ENCODE measurements at regions not wholly inside any gene's neighbourhood (a gene's known extent, or its start where the extent isn't known, plus 50 kb on each side); places are given as distances from the start of the nearest gene placed in this dataset.
A peak's percentile ranks its signal among the peaks of the same experiment; 100 is the strongest.

DNA sequence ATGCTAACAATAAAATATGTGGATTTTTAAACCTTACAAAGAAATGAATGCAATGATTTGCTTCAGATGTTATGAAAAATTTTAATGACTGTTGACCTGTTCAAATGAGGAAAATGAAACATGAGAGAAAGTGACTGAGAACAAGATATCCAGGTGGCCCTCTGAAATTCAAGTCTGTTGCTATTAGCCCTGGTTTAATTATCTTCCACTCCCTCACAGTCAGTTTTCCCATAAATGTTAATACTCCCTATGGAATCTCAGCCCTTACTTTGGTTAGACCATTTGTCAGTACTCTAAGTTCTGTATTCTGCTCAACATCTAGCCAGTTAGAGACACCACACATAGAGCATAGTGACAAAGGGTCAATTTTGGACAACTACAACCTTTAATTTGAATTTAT, 327.8 kb downstream of the PDGFC start:
- no peak for DNase-seq

DNA sequence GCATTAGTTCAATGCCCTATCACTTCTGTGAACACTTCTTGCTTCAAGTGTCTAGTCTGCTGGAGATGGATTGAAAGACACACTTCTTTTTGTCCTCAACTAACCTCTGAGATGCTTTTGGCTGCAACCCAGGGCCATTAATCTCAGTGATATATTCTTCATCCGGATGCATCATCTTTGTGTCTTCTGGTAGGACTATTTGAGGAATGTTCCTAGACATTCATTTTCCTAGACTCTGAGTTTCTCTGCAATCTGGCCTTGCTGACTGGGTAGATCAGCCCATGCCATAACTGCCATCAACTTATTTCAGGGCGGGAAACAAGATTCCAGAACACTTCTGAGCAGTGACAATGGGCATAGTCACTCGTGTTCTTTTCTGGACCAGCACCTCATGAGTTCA, 329.4 kb downstream of the PDGFC start:
- no peak for DNase-seq

DNA sequence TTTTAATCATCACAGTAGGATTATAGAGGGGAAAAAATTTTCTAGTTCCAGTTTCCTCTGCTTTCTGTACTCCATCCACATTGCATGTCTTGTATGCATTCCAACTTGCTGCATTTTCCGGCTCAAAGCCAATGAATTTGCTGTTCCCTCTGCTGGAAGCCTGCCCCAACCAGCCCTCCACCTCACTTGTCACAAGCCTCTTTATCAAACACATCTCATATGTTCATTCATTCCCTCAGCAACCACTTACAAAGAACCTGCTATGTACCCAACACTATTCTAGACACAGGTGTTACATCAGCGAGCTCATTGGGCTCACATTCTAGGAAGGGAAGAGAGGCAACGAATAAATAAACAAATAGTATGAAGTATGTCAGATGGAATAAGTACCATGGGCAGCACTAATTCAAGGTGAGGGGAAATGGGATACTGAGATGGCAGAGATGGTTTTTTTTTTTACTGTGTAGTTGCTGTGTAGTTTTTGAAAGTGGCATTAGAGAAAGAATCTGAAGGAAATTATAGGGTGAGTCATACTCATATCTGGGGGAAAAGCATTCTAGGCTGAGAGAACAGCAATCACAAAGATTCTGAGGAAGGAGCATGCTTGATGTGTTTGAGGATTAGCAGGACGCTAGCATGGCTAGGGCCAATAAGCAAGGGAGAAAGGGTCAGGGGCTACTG, 332.5 kb downstream of the PDGFC start:
- DNase-seq, result no peak

DNA sequence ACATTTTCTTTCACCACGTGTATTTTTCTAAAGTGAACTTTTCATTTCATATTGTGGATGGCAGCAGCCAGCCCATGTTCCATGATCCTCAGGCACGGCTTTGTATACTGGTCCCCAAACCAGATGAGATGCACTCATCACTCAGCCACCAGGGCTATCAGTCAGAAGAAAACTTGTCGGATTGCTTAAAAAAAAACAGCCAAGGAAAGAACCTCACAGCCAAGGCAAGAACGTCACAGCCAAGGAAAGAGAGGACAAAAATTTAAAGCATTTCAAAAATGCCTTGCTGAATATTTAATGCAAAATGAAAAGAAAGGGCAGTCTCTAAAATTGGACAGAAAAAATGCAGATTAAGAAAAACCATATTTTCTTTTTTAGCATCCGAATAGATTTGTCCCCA, 333.3 kb downstream of the PDGFC start:
- no peak for DNase-seq

DNA sequence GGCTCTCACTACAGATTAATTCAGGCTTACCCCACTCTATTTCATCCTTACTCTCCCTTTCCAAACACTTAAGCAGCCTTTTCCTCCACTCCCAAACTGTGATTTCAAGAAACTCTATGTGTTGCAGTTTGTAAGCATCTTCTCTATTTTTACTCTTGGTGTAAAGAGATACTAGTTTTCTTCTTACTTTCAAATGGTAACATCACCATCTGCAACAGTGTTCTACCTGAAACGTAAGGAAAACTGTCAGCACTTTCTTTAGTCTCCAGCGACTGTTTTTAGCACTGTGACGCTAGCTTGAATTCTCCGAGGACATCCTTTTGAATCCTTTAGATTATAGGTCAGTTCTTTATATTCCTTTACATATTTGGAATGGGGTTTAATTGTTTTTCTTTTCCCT, 335.2 kb downstream of the PDGFC start:
- no peak for DNase-seq

DNA sequence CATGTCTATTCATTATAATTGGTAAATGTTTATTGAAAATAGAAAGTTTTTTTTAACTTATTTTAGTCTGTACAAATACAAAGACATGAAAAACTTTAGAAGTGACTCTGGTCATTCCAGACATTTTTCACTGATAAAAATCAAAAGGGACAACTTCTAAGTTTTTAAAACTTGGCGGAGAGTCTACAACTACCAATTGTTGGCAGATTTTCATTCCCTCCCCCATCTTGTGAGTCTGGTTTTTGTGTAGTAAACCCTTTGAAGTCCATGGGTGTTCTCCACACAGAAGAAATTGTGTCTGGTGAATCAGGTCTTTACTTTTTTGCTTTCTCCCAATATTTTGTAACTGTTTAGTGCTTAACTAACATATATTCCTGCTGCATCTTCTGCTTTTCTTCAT, 336.5 kb downstream of the PDGFC start:
- no peak for DNase-seq

DNA sequence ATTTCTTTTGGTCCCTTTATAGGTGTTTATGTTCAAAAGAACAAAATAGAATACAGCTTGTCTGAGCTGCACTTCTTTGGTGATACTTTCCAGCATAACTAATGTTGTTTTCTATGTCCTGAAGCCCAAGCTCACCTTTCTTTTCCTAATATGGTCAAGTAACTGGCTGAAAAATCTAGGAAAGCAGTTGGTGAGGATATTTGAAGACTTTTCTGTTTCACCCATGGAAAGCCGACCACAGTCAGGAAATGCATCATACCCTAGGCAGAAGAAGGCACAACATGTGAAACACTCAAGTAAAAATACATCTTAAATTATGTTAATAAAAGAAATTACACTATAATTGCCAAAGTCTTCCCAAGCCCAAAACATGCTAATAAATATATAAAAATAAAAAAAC, 337.0 kb downstream of the PDGFC start:
- DNase-seq, result no peak

DNA sequence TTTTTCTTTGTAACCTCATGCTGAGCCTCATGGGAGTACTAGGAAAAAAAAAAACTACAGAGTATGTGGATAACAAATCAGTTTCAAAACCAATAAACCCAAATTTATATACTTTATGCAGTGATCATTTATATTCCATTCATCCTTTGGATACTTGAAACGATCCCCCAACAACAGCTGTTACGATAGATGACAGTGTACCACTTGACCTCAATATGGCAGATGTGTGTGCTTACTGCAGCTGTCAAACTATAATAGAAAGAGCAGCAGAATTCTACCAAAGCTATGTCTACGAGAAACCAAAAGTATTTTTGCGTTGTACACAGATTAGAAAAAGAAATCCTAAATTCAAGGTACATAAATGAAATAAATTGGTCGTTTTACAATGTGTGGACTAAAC, 337.8 kb downstream of the PDGFC start:
- DNase-seq, result no peak

GRCh38 chr4:156628858-156629257, 342.7 kb downstream of the PDGFC start:
- DNase-seq, result no peak

- DNase-seq, result no peak
These were observed 348.2 kb downstream of the PDGFC start for GRCh38 chr4:156623376-156623775.

GRCh38 chr4:156620786-156621185, 350.8 kb downstream of the PDGFC start:
- no peak for DNase-seq

DNA sequence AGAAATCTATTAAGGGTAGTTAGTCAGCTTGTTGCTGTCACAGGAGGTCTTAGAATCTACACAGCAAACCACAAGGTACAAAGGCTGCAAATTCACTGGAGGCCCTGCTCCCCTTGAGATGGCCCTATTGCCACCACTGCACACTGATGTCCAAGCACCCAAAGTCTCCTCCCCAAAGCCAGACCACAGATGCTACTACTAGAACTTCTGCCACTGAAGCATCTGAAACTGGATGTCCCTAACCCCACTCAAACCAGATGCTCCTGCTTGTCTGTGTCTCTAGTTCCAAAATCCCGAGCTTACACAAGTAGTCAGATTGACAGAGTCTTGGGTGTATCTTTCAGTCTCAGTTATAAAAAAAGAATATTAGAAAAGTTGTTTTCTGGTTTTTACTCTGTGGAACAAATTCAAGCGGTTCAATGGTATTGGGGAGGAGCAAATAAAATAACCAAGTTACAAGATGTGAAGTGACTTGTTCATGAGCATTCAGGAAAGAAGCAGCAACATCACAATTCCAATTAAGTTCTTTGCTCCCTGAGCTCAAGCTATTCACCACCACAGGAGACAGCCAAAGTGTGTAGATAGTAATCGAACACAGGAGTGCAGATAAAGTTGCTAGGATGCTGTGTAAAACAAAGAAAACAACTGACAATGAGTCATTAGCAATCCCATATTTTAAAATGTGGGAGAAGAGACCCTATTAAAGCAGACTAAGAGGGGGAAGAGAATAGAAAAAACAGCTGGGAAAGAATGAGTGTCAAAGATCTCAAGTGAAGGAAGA, 352.3 kb downstream of the PDGFC start:
- DNase-seq, result no peak

DNA sequence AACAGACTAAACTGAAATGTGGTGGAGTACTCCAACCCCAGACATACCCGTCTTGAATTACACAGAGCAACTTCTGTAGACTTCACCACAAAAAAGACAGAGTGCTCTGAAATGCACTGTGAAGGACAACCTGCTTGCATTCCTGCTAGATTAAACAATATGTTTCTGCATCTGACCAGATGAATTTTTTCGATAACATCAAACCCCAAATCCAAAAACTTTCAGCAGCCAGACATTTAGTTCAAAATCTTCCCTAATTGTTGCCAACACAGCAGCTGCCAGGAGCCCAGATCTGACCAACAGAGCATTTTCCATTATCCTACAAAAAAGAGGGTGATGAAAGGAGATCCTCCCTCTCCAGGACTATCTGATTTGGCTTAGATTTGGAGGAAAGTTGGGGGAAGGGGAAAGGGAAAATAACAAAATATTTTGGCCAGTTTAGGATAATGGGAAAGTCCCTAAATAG, 356.5 kb downstream of the PDGFC start:
- DNase-seq, result no peak

- no peak for DNase-seq
These were observed 357.1 kb downstream of the PDGFC start for GRCh38 chr4:156614536-156614935.

DNA sequence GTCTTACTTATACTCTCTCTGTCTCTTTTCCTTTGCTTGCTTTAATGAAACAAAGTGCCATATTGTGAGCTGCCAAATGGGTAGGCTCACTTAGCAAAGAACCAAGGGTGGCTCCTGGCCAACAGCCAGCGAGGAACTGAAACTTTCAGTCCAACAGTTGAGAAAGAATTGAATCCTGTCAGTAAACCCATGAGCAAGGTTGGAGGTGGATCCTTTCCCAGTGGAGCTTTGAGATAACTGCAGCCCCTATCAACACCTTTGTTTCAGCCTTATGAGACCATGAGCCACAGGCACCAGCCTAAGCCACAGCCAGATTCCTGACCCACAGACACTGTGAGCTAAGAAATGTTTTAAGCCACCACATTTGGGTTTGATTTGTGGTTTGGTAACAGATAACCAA, 362.2 kb downstream of the PDGFC start:
- no peak for DNase-seq

DNA sequence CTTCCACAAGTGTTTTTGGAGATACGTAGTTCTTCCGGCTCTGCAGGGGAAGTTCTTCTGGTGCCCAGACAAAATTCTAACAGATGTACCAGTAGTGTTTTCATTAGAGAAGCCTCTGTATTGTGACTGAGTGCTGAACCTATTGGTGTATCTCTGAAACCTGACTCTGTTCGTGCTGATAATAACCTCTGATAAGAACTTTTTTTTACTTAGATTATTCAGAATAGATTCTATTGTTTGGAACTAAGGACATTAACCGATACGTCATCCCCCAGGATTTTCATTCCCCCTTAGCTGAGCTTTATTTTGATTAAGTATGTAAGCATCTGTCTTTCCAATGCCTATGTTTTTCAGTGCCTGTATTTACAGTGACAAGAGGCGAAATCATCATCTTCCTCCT, 362.9 kb downstream of the PDGFC start:
- DNase-seq, result no peak

- DNase-seq, result no peak
These were observed 364.1 kb downstream of the PDGFC start for GRCh38 chr4:156607478-156607857.

DNA sequence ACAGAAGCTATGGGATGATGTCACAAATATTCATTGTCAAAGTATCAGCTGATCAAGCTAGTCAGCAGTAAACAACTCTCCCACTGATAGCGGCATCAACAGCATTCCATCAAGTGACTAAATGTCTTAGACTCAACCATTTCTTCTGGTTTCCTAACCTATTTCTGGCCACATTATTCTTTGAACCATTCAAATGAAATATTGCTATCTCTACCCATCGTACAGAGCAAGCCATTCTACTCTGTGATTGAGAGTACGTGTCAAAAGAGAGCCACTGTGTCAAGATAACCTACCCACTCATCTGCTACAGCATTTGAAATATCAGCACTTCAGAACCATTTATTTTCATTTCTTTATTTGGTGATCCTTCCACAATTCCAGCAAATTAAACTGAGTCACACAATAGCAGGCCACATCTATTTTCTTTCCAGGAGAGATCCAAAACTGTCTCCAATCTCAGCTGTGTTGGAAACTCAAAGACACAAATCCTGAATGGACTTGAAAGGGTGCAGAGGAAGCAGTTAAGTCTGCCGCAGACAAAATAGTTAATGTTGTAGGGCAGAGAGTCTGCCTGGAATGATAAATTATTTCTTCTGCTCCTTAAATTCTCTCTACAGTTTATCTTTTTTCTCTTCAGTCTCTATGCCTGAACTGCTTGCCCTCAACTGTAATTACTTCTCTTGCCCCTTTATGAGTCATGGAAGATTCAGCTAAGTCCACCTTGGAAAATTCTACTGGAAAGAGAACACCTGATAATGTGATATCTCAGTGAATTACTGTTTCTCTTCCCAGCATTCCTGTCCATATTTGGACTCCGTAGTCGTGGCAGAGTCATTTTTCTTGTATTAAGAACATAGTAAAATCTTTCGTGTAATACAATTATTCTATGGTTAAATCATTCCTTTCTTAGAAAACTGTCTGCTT, 364.8 kb downstream of the PDGFC start:
- DNase-seq, result no peak

GRCh38 chr4:156598138-156598681, 373.4 kb downstream of the PDGFC start:
- no peak for DNase-seq

DNA sequence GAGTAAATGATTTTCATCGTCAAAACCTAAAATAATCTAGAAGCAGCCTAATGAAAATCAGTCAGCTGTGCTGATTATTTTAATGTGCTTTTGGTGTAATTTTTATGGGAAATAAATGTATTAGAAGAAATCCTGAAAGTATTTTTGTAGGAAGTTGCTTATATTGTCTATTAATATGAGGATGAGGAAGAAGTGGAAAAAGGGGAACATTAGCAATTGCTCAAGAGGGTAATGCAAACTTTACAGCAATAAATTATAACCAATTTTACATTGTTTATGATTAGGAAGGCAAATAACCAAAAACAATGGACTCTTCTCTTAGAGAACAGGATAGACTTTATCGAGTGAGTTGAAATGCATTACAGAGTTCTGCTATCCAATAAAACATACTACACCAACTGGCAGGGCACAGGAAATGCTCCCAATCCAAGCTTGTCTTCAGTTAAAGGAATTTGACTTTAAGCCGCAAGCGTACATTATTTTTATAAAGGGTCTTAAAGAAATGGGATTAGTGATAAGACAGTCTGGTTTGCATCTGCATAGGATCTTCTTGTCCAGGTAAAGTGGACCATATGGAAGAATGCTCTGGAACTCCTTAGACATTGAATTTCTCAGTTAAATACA, 374.8 kb downstream of the PDGFC start:
- DNase-seq, result no peak

DNA sequence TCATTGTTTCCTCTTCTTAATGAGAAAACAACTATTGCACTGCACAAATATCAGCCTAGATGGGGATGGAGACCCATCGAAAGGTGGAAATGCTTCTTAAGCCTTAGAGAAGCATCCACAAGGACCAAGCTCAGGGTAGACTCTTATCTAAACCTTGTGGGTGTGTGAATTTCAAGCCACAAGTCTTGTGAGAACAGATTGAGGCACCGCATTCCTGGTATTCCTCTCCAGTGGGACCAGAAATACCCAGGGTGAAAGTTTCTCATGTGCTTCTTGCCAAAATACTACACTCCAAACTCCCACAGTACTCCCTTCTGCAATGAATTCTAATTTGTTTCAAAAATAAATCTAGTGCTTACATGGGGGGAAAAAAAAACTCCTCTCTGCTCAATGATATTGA, 375.6 kb downstream of the PDGFC start:
- DNase-seq, result no peak

- no peak for DNase-seq
These were observed 376.6 kb downstream of the PDGFC start for GRCh38 chr4:156595041-156595440.

GRCh38 chr4:156594624-156595023, 377.0 kb downstream of the PDGFC start:
- DNase-seq, result peak; percentile 28

Measured in NCI-H1105 (cell line).